GM12878 (cell line): ENCODE measurements at regions not wholly inside any gene's neighbourhood (a gene's known extent, or its start where the extent isn't known, plus 50 kb on each side); places are given as distances from the start of the nearest gene placed in this dataset.

Experiments
- BHLHE40 ChIP-seq, 2 experiments: fragments of 450-650 bp in 1 of 2; IDR thresholded peaks; 2 replicates each; pipeline ENCODE4 v1.6.1; 2011 to 2017; ENCODE audit warnings: low read depth in 2 of 2, borderline replicate concordance in 1 of 2, improper control_type of control experiment in 1 of 2, low read length in 1 of 2, mild to moderate bottlenecking in 1 of 2
- HDAC2 ChIP-seq: fragments of 200-600 bp; sonication (generic); IDR thresholded peaks from 2 replicates; pipeline ENCODE4 v1.6.1; 2017
- NRF1 ChIP-seq: conservative IDR thresholded peaks from 2 replicates; pipeline ENCODE4 v1.6.1; 2011; ENCODE audit warnings: mild to moderate bottlenecking, low read depth, low read length, improper control_type of control experiment
- POLR2A ChIP-seq: IDR thresholded peaks from 2 replicates; pipeline ENCODE4 v1.6.1; 2011; ENCODE audit warnings: low read depth, mild to moderate bottlenecking, low read length
- RAD21 ChIP-seq: IDR thresholded peaks from 2 replicates; pipeline ENCODE4 v1.6.1; 2011; ENCODE audit warnings: mild to moderate bottlenecking, low read depth, low read length, moderate library complexity; ENCODE audit not compliant: insufficient read depth
- SUZ12 ChIP-seq: fragments of 200-600 bp; sonication (generic); IDR thresholded peaks from one replicate; pipeline ENCODE4 v1.6.1; 2018; ENCODE audit warnings: antibody characterized with exemption, mild to moderate bottlenecking; ENCODE audit not compliant: unreplicated experiment
- TF ChIP-seq, protein P1 (sequence below), 3 experiments: IDR thresholded peaks in 2 of 3; conservative IDR thresholded peaks in 1 of 3; 2 replicates each; pipeline ENCODE4 v1.5.1; 2011; ENCODE audit warnings: low read depth in 3 of 3, low read length in 3 of 3, mild to moderate bottlenecking in 3 of 3, control low read depth in 2 of 3, moderate library complexity in 2 of 3, inconsistent platforms in 1 of 3, mixed read lengths in 1 of 3; ENCODE audit not compliant: control insufficient read depth in 2 of 3, insufficient read depth in 1 of 3; ENCODE audit errors: extremely low read depth in 1 of 3

DNA sequence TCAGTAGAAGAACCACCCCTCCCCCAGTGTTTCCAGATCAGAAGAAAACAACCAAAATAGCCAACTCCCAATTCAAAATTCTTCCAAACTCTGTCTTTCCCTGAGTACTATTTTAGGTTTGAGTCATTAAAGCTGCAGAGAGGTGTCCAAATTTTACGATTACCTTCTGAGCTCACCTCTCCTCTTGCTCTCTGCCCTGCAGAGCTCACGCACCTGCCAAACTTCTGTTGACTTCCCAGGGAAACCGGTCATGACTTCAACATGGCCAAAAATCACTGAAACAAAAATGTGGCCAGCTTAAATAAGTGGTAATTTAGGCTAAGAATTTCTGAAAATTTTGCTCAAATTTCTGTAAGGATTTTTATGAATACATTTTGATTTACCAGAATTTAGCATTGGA lies 70.9 kb upstream of the OTX2 start:
- TF ChIP-seq NRF1 (no peak), BHLHE40 (IDR thresholded peaks at IDR 0.05; ENCODE audit: borderline replicate concordance in 1 of 2, low read depth in 2 of 2, low read length in 1 of 2) (no peak), SUZ12 (no peak), POLR2A (no peak), HDAC2 (no peak), RAD21 (no peak)
- TF ChIP-seq, protein P1, sequence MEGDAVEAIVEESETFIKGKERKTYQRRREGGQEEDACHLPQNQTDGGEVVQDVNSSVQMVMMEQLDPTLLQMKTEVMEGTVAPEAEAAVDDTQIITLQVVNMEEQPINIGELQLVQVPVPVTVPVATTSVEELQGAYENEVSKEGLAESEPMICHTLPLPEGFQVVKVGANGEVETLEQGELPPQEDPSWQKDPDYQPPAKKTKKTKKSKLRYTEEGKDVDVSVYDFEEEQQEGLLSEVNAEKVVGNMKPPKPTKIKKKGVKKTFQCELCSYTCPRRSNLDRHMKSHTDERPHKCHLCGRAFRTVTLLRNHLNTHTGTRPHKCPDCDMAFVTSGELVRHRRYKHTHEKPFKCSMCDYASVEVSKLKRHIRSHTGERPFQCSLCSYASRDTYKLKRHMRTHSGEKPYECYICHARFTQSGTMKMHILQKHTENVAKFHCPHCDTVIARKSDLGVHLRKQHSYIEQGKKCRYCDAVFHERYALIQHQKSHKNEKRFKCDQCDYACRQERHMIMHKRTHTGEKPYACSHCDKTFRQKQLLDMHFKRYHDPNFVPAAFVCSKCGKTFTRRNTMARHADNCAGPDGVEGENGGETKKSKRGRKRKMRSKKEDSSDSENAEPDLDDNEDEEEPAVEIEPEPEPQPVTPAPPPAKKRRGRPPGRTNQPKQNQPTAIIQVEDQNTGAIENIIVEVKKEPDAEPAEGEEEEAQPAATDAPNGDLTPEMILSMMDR (IDR thresholded peaks at IDR 0.05 in 2 of 3, conservative IDR thresholded peaks at IDR 0.05 in 1 of 3; ENCODE audit: control insufficient read depth in 2 of 3, extremely low read depth in 1 of 3, insufficient read depth in 1 of 3, low read depth in 3 of 3, low read length in 3 of 3) = no peak
